Tibial nerve (tissue), 4 donors: ENCODE measurements at regions not wholly inside any gene's neighbourhood (a gene's known extent, or its start where the extent isn't known, plus 50 kb on each side); places are given as distances from the start of the nearest gene placed in this dataset.

Experiments used
- DNase-seq, 2 donors: peaks; one replicate each; pipeline ENCODE4 v3.0.0-alpha.2; 2019; ENCODE audit warnings: low spot score in 2 of 2
- H3K27ac ChIP-seq, 4 donors: fragments of 200-600 bp; sonication (generic) in 3 of 4; one replicate each; pipeline ENCODE4 v1.5.1; 2017 to 2019; ENCODE audit warnings: mild to moderate bottlenecking in 1 of 4
- H3K27me3 ChIP-seq, 2 donors: fragments of 200-600 bp; sonication (generic) in 1 of 2; one replicate each; pipeline versions ENCODE4 v1.5.1 to v1.6.0; 2017 to 2019
- H3K36me3 ChIP-seq, 3 donors: fragments of 200-600 bp; sonication (generic); one replicate each; pipeline ENCODE4 v1.5.1; 2018 to 2019
- H3K4me1 ChIP-seq, 4 donors: fragments of 200-600 bp; sonication (generic) in 3 of 4; one replicate each; pipeline ENCODE4 v1.5.1; 2017 to 2019
- H3K4me3 ChIP-seq, 4 donors: fragments of 200-600 bp; sonication (generic) in 3 of 4; one replicate each; pipeline ENCODE4 v1.5.1; 2017 to 2019; ENCODE audit warnings: mild to moderate bottlenecking in 1 of 4, moderate library complexity in 1 of 4
- H3K9me3 ChIP-seq, 4 donors: fragments of 200-600 bp; sonication (generic) in 3 of 4; one replicate each; pipeline ENCODE4 v1.5.1; 2017 to 2019
- CTCF ChIP-seq, 5 experiments: fragments of 200-600 bp in 3 of 5; fragments of 450-650 bp in 2 of 5; sonication (generic) in 3 of 5; IDR thresholded peaks; one replicate each; pipeline ENCODE4 v1.5.1; 2016 to 2019; ENCODE audit warnings: antibody characterized with exemption in 5 of 5, mild to moderate bottlenecking in 3 of 5, moderate library complexity in 2 of 5
- EP300 ChIP-seq, 2 donors: sonication (generic); formaldehyde crosslinking; IDR thresholded peaks; one replicate each; pipeline ENCODE4 v1.6.1; 2017; ENCODE audit warnings: antibody characterized with exemption in 2 of 2, mild to moderate bottlenecking in 1 of 2
- POLR2A ChIP-seq, 2 donors: fragments of 450-650 bp; IDR thresholded peaks; one replicate each; pipeline ENCODE4 v1.6.1; 2017; ENCODE audit warnings: antibody characterized with exemption in 2 of 2, mild to moderate bottlenecking in 2 of 2, moderate library complexity in 2 of 2
- WGBS, 2 donors: methylation state at CpG; one replicate each; pipeline ENCODE4 v1.1.5; 2018; 5-methylcytosine and 5-hydroxymethylcytosine counted together

- TF ChIP-seq EP300 (IDR thresholded peaks at IDR 0.05) (no peak), POLR2A (IDR thresholded peaks at IDR 0.05) (no peak), CTCF (IDR thresholded peaks at IDR 0.05) (no peak)
- no peak for DNase-seq
- H3K4me1 ChIP-seq = no peaks in the 10 kb centered on the region
- H3K27ac ChIP-seq = no peak overlapping the region
- H3K9me3 ChIP-seq = no peaks in the 10 kb centered on the region
- H3K36me3 ChIP-seq = no peaks in the 10 kb centered on the region
- no peak overlapping the region for H3K4me3 ChIP-seq
- no peaks in the 10 kb centered on the region for H3K27me3 ChIP-seq
- WGBS, 2 donors = 95 to 97% methylated on average over 7 of the region's 7 CpGs
Measured at GRCh38 chr10:2356670-2357069, 619.3 kb upstream of the ADARB2 start.

- H3K4me1 ChIP-seq = no peaks in the 10 kb centered on the region
- no peaks in the 10 kb centered on the region for H3K36me3 ChIP-seq
- no peaks in the 10 kb centered on the region for H3K27me3 ChIP-seq
- H3K9me3 ChIP-seq = no peaks in the 10 kb centered on the region
- 86% methylated on average over 16 of the region's 16 CpGs for WGBS, 2 donors
- TF ChIP-seq CTCF (IDR thresholded peaks at IDR 0.05) = no peak
- no peak for TF ChIP-seq EP300 (IDR thresholded peaks at IDR 0.05)
- no peak for TF ChIP-seq POLR2A (IDR thresholded peaks at IDR 0.05)
- no peak overlapping the region for H3K27ac ChIP-seq
- no peak for DNase-seq
- no peak overlapping the region for H3K4me3 ChIP-seq
Measured at GRCh38 chr10:2351566-2351965, 614.2 kb upstream of the ADARB2 start.

GRCh38 chr10:2342206-2342605, 604.9 kb upstream of the ADARB2 start:
- no peak overlapping the region for H3K4me3 ChIP-seq
- TF ChIP-seq EP300 (IDR thresholded peaks at IDR 0.05) = no peak
- TF ChIP-seq CTCF (IDR thresholded peaks at IDR 0.05) = no peak
- no peak for TF ChIP-seq POLR2A (IDR thresholded peaks at IDR 0.05)
- no peaks in the 10 kb centered on the region for H3K36me3 ChIP-seq
- DNase-seq = no peak
- 78 to 84% methylated on average over 3 of the region's 3 CpGs for WGBS, 2 donors
- H3K27ac ChIP-seq = no peak overlapping the region
- no peaks in the 10 kb centered on the region for H3K4me1 ChIP-seq
- no peaks in the 10 kb centered on the region for H3K9me3 ChIP-seq
- H3K27me3 ChIP-seq = no peaks in the 10 kb centered on the region

GRCh38 chr10:2340831-2341647, 603.7 kb upstream of the ADARB2 start:
- no peaks in the 10 kb centered on the region for H3K4me1 ChIP-seq
- H3K4me3 ChIP-seq = no peak overlapping the region
- no peaks in the 10 kb centered on the region for H3K36me3 ChIP-seq
- H3K27ac ChIP-seq = no peak overlapping the region
- WGBS, 2 donors = 67 to 68% methylated on average over 11 of the region's 11 CpGs
- H3K9me3 ChIP-seq = no peaks in the 10 kb centered on the region
- TF ChIP-seq POLR2A (IDR thresholded peaks at IDR 0.05) (no peak), CTCF (IDR thresholded peaks at IDR 0.05) (no peak), EP300 (IDR thresholded peaks at IDR 0.05) (no peak)
- no peak for DNase-seq
- no peaks in the 10 kb centered on the region for H3K27me3 ChIP-seq

GRCh38 chr10:2335626-2336025, 598.3 kb upstream of the ADARB2 start:
- WGBS, 2 donors = 59 to 60% methylated on average over 7 of the region's 7 CpGs
- no peaks in the 10 kb centered on the region for H3K4me1 ChIP-seq
- H3K9me3 ChIP-seq = no peaks in the 10 kb centered on the region

More at GRCh38 chr10:2335626-2336025, 598.3 kb upstream of the ADARB2 start:
- TF ChIP-seq POLR2A (IDR thresholded peaks at IDR 0.05) (no peak), EP300 (IDR thresholded peaks at IDR 0.05) (no peak), CTCF (IDR thresholded peaks at IDR 0.05) (no peak)
- no peak for DNase-seq
- H3K27ac ChIP-seq = no peak overlapping the region
- H3K27me3 ChIP-seq = no peaks in the 10 kb centered on the region
- no peak overlapping the region for H3K4me3 ChIP-seq
- H3K36me3 ChIP-seq = no peaks in the 10 kb centered on the region
